Vagina (tissue), 2 donors: ENCODE measurements at regions not wholly inside any gene's neighbourhood (a gene's known extent, or its start where the extent isn't known, plus 50 kb on each side); places are given as distances from the start of the nearest gene placed in this dataset.

Experiments used
- DNase-seq, 2 donors: peaks; one replicate each; pipeline ENCODE4 v3.0.0-alpha.2; 2017; ENCODE audit errors: extremely low spot score in 2 of 2
- H3K27ac ChIP-seq: fragments of 200-600 bp; sonication (generic); one replicate; pipeline ENCODE4 v1.5.1; 2019
- H3K27me3 ChIP-seq: fragments of 200-600 bp; sonication (generic); one replicate; pipeline ENCODE4 v1.5.1; 2019
- H3K36me3 ChIP-seq, 2 donors: fragments of 200-600 bp; sonication (generic); one replicate each; pipeline ENCODE4 v1.5.1; 2017 to 2019
- H3K4me1 ChIP-seq: fragments of 200-600 bp; sonication (generic); one replicate; pipeline ENCODE4 v1.5.1; 2019
- H3K4me3 ChIP-seq, 2 donors: fragments of 200-600 bp; sonication (generic); 1 replicate in 1 of 2; 2 replicates in 1 of 2; pipeline ENCODE4 v1.5.1; 2016 to 2019
- H3K9me3 ChIP-seq: fragments of 200-600 bp; sonication (generic); one replicate; pipeline ENCODE4 v1.5.1; 2019
- POLR2A ChIP-seq, 2 donors: fragments of 450-650 bp; IDR thresholded peaks; one replicate each; pipeline ENCODE4 v1.6.1; 2017; ENCODE audit warnings: antibody characterized with exemption in 2 of 2, mild to moderate bottlenecking in 2 of 2, moderate library complexity in 2 of 2
- POLR2AphosphoS5 ChIP-seq, 2 donors: sonication (generic); formaldehyde crosslinking; IDR thresholded peaks; one replicate each; pipeline ENCODE4 v1.9.0; 2017; ENCODE audit warnings: antibody characterized with exemption in 2 of 2, mild to moderate bottlenecking in 2 of 2, low read depth in 1 of 2; ENCODE audit not compliant: insufficient read depth in 1 of 2
- intact Hi-C: fragments of 100-400 bp; cut with DNase I; formaldehyde crosslinking; loops from one replicate; pipeline ENCODE4 v1.15.1; 2023
- TF ChIP-seq, protein P1 (sequence below), 3 experiments: fragments of 450-650 bp in 2 of 3; fragments of 200-600 bp in 1 of 3; sonication (generic) in 1 of 3; IDR thresholded peaks; one replicate each; pipeline ENCODE4 v1.5.1; 2017 to 2019; ENCODE audit warnings: antibody characterized with exemption in 3 of 3, mild to moderate bottlenecking in 2 of 3, moderate library complexity in 2 of 3

DNA sequence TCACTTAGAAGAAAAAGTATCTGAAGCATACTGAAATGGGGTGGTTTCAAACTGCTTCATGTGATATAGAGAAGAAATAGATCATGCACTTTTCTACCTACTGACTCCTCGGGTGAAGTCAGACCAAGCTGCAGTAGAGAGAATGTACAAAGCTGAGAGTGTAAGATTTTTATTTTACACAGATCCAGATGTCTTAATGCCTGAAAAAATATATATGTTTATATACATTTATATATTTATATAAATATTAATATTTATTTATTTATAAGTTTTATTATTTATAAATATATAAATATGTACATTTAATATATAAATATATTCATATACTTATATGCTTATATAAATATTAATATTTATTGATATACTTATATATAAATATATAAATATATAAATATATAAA, 171.9 kb upstream of the SPOCK3 start:
- Histone ChIP-seq H3K36me3 (no peaks in the 10 kb centered on the region), H3K27me3 (no peaks in the 10 kb centered on the region), H3K9me3 (no peaks in the 10 kb centered on the region), H3K27ac (no peak overlapping the region), H3K4me3 (no peak overlapping the region), H3K4me1 (no peaks in the 10 kb centered on the region)
- no peak for DNase-seq
- intact Hi-C loops: no loop called here
- no peak for TF ChIP-seq POLR2AphosphoS5 (IDR thresholded peaks at IDR 0.05; ENCODE audit: insufficient read depth in 1 of 2, low read depth in 1 of 2)
- TF ChIP-seq, protein P1, sequence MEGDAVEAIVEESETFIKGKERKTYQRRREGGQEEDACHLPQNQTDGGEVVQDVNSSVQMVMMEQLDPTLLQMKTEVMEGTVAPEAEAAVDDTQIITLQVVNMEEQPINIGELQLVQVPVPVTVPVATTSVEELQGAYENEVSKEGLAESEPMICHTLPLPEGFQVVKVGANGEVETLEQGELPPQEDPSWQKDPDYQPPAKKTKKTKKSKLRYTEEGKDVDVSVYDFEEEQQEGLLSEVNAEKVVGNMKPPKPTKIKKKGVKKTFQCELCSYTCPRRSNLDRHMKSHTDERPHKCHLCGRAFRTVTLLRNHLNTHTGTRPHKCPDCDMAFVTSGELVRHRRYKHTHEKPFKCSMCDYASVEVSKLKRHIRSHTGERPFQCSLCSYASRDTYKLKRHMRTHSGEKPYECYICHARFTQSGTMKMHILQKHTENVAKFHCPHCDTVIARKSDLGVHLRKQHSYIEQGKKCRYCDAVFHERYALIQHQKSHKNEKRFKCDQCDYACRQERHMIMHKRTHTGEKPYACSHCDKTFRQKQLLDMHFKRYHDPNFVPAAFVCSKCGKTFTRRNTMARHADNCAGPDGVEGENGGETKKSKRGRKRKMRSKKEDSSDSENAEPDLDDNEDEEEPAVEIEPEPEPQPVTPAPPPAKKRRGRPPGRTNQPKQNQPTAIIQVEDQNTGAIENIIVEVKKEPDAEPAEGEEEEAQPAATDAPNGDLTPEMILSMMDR (IDR thresholded peaks at IDR 0.05): no peak
- TF ChIP-seq POLR2A (IDR thresholded peaks at IDR 0.05): no peak

DNA sequence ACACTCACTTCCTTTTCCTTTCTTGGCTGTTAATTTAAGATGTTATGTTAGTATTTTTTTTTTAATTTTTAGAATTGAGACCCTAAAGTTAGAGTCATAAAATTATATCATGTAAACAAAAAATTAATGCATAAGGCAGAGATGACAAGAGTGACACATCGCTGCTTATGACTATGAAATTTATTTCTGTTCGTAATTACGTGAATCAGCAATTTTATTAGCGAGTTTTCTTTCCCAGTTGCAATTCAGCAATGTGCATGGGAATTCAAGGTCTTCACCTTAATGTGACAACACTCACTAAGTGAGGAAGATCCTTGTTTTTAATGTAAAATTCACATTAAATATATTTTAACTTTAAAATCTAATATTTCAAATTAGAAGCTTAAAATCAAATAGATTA, 181.2 kb upstream of the SPOCK3 start:
- intact Hi-C loops: no loop called here
- no peak overlapping the region for H3K4me3 ChIP-seq

DNA sequence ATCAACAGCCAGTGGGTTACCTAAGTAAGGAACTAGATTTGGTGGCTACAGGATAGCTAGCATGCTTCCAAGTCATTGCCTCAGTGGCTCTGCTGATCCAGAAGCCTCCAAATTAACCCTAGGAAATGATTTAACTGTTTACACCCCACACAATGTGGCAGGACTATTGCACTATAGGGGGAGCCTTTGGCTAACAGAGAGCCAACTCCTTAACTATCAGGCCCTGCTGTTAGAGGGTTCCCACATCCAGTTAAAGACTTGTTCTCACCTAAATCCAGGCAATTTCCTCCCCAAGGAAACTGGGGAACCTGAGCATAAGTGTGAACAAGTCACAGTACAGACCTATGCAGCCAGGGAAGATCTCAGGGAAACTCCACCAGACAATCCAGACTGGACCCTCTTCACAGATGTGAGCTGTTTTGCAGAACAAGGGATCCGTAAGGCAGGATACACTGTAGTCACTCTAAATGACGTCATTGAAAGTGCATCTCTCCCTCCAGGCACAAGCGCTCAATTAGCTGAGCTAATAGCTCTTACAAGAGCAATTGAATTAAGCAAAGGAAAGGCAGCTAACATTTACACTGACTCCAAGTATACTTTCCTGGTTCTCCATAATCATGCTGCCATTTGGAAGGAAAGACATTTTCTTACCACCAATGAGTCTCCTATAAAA, 185.3 kb upstream of the SPOCK3 start:
- Histone ChIP-seq H3K4me3 (no peak overlapping the region), H3K36me3 (no peaks in the 10 kb centered on the region), H3K27ac (no peak overlapping the region), H3K9me3 (no peaks in the 10 kb centered on the region), H3K27me3 (no peaks in the 10 kb centered on the region), H3K4me1 (no peaks in the 10 kb centered on the region)
- no peak for DNase-seq
- intact Hi-C loops: no loop called here
- TF ChIP-seq POLR2A (IDR thresholded peaks at IDR 0.05): no peak

More for the DNA sequence above, 181.2 kb upstream of the SPOCK3 start:
- Histone ChIP-seq H3K36me3 (no peaks in the 10 kb centered on the region), H3K9me3 (no peaks in the 10 kb centered on the region), H3K4me1 (no peaks in the 10 kb centered on the region), H3K27me3 (no peaks in the 10 kb centered on the region), H3K27ac (no peak overlapping the region)
- TF ChIP-seq, protein P1 (IDR thresholded peaks at IDR 0.05): no peak
- TF ChIP-seq POLR2AphosphoS5 (IDR thresholded peaks at IDR 0.05; ENCODE audit: insufficient read depth in 1 of 2, low read depth in 1 of 2): no peak
- no peak for TF ChIP-seq POLR2A (IDR thresholded peaks at IDR 0.05)
- DNase-seq: no peak

DNA sequence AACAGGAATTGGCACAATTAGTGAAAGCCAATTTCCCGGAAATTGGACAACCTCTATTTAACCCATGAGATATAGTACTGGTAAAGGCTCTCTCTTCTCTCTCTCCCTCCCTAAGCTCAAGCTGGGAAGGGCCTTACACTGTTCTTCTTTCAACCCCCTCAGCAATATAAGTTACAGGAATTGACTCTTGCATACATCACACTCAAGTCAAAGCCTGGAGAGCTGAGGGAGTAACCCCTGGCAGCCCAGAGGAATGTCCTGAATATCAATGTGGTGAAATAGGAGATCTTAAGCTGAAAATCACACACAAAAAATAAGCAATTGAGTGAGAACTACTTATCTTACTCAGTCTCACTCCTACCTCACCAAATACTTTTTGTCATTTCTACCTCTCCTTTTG, 186.9 kb upstream of the SPOCK3 start:
- no peaks in the 10 kb centered on the region for H3K36me3 ChIP-seq
- intact Hi-C loops: no loop called here
- H3K4me3 ChIP-seq: no peak overlapping the region
- no peaks in the 10 kb centered on the region for H3K4me1 ChIP-seq
- no peaks in the 10 kb centered on the region for H3K9me3 ChIP-seq
- no peak for DNase-seq
- TF ChIP-seq, protein P1 (IDR thresholded peaks at IDR 0.05): no peak
- TF ChIP-seq POLR2AphosphoS5 (IDR thresholded peaks at IDR 0.05; ENCODE audit: insufficient read depth in 1 of 2, low read depth in 1 of 2) (no peak), POLR2A (IDR thresholded peaks at IDR 0.05) (no peak)
- no peaks in the 10 kb centered on the region for H3K27me3 ChIP-seq
- no peak overlapping the region for H3K27ac ChIP-seq

DNA sequence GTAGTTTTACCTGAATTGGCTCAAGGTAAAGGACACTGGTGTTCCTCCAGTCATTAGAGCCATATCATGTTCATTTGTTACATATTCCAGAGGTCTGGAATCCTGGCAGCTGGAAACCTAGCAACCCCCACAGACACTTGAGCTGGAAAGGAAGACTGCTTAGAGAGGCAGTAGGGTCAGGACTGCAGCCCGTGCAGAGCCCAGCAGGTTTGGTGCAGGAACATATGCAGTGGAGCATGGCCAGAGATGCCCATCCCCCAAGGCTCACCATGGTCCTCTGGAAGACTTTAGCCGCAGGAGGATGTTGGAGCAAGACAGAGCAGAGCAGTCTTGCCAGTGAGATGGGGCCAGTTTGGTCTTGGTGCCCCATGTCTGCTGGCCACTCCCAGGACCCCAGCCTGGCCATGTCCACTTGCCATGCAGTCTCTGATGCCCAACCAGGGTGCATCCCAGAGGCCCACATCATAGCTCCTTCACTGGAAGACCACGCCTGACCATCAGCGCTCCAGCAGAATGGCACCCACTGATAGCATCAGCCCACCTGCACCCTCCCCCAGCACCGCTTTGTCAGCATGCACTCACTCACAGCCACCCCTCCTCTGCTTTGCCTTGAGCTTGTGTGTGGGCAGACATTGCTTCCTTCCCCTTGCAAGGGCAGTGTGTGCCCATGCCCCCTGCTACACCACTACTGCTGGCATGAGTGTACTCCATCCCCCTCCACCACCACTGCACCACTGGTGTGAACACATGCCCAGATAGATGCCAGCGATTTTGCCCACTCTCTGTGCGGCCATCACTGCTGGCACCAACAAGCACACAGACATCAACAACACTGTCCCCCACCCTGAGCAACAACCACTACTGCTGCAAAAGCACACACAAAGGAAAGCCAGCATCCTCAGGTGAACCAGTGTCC, 190.3 kb upstream of the SPOCK3 start:
- no peak for DNase-seq
- H3K4me1 ChIP-seq: no peaks in the 10 kb centered on the region
- intact Hi-C loops: no loop called here
- no peak overlapping the region for H3K27ac ChIP-seq
- TF ChIP-seq, protein P1 (IDR thresholded peaks at IDR 0.05): no peak
- TF ChIP-seq POLR2A (IDR thresholded peaks at IDR 0.05) (no peak), POLR2AphosphoS5 (IDR thresholded peaks at IDR 0.05; ENCODE audit: insufficient read depth in 1 of 2, low read depth in 1 of 2) (no peak)
- H3K27me3 ChIP-seq: no peaks in the 10 kb centered on the region
- no peaks in the 10 kb centered on the region for H3K9me3 ChIP-seq
- H3K4me3 ChIP-seq: no peak overlapping the region
- H3K36me3 ChIP-seq: no peaks in the 10 kb centered on the region
